SK-N-MC (cell line): ENCODE measurements at regions not wholly inside any gene's neighbourhood (a gene's known extent, or its start where the extent isn't known, plus 50 kb on each side); places are given as distances from the start of the nearest gene placed in this dataset.

Source experiments
- DNase-seq: peaks from one replicate; pipeline ENCODE4 v3.0.0-alpha.2; 2011; ENCODE audit warnings: low read depth, low spot score
- H3K27ac ChIP-seq: fragments of 200-600 bp; sonication (generic); 2 replicates; pipeline ENCODE4 v1.5.1; 2016; ENCODE audit warnings: mixed run types
- H3K36me3 ChIP-seq: fragments of 200-600 bp; sonication (generic); 2 replicates; pipeline ENCODE4 v1.6.1; 2017; ENCODE audit warnings: antibody characterized with exemption, low read length, mixed read lengths; ENCODE audit not compliant: insufficient read depth
- H3K4me3 ChIP-seq: fragments of 200-600 bp; sonication (generic); 2 replicates; pipeline ENCODE4 v1.5.1; 2016
- H3K9ac ChIP-seq: fragments of 200-600 bp; sonication (generic); 2 replicates; pipeline ENCODE4 v1.8.0; 2017; ENCODE audit warnings: mixed run types, mixed read lengths; ENCODE audit not compliant: insufficient read length
- H3K9me3 ChIP-seq: fragments of 200-600 bp; sonication (generic); 2 replicates; pipeline ENCODE4 v1.6.1; 2017; ENCODE audit warnings: low read depth, mild to moderate bottlenecking, antibody characterized with exemption, low read length, moderate library complexity, mixed read lengths
- EZH2 ChIP-seq: fragments of 200-600 bp; sonication (generic); IDR thresholded peaks from one replicate; pipeline ENCODE4 v1.6.1; 2017; ENCODE audit warnings: antibody characterized with exemption
- FOXP2 ChIP-seq: optimal IDR thresholded peaks from 2 replicates; pipeline ENCODE3; 2011; ENCODE audit warnings: mild to moderate bottlenecking, moderate library complexity; ENCODE audit not compliant: insufficient read depth; ENCODE audit errors: extremely low read length, control extremely low read depth
- POLR2AphosphoS5 ChIP-seq: IDR thresholded peaks from 2 replicates; pipeline ENCODE4 v1.6.1; 2012; ENCODE audit warnings: mild to moderate bottlenecking, low read depth, low read length, borderline replicate concordance

- no peak overlapping the region for H3K27ac ChIP-seq
- no peaks in the 10 kb centered on the region for H3K9me3 ChIP-seq
- no peak overlapping the region for H3K4me3 ChIP-seq
- DNase-seq, result no peak
- H3K9ac ChIP-seq, result no peak overlapping the region
- no peaks in the 10 kb centered on the region for H3K36me3 ChIP-seq
- TF ChIP-seq POLR2AphosphoS5, result no peak
- no peak for TF ChIP-seq FOXP2
- no peak for TF ChIP-seq EZH2
These were observed 136.5 kb upstream of the GPR12 start for GRCh38 chr13:26896986-26897668.

DNA sequence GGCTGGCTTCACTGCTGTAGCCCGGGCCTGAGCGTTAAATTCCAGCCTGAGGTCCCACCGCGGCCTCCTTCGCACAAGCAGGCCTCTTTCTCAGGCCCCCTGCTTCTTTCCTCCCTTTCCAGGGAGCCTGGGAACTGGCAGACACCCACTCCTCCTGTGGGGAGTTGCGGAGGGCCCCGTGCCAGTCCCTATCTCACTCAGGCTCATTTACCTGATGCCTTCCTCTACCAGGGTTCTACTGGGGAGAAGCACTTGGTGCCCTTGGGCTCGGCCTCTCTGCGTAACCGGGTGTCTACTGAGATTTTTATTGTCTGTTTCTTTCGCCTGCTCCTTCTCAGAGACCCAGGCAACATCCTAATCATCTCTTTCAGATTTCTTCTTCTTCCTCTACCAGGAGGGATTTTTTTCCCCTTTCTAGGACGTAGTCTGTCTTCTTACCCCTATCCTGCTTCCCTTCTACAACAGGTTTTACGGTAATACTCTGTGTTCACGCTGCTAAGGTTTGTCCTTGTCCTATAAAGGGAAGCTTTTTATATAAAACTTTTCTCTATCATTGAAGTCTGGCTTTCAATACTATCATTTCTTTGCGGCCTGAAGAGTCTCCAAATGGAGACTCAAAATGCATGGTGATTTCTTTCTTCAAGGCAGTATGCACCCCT lies 135.4 kb upstream of the GPR12 start:
- H3K9me3 ChIP-seq, result no peaks in the 10 kb centered on the region
- DNase-seq, result no peak
- H3K9ac ChIP-seq, result no peak overlapping the region
- H3K4me3 ChIP-seq, result no peak overlapping the region
- no peak for TF ChIP-seq POLR2AphosphoS5
- no peaks in the 10 kb centered on the region for H3K36me3 ChIP-seq
- no peak overlapping the region for H3K27ac ChIP-seq

DNA sequence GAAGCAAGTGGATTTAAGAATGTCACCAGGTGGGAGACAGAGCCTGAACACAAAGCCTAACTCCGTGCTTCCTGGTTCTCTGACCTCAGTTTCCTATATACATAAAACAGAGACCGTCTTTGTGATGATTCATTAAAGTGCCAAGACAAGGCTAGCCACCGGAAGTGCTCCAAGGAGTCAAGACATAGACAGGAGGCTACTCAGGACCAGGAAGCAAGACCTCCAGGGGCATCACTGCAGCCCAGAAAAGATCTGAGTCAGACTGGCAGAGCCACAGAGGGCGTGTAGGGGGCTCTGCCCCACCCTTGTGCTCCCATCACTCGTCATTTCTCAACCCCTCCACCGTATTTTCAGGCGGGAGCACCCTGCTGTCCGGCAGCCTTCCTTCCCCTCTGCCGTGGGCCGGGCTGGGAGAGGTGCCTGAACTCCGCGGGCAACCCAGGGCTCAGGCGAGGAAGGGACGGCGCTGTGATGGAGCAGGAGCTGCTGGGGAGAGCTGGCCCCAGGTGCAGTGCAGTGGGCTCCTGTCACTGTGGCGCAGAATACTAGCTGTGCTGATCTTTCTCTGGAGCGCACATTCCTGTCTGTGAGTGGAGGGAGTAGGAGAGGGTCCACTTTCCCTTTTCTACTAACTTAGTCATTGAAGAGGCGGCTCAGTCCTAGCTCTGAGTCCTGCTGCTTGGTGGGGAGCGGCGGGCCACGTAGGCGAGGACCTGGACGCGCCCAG lies 134.7 kb upstream of the GPR12 start:
- Histone ChIP-seq H3K4me3 (no peak overlapping the region), H3K9ac (no peak overlapping the region), H3K36me3 (no peaks in the 10 kb centered on the region), H3K27ac (no peak overlapping the region), H3K9me3 (no peaks in the 10 kb centered on the region)
- no peak for TF ChIP-seq POLR2AphosphoS5
- TF ChIP-seq FOXP2, result no peak
- TF ChIP-seq EZH2, result no peak
- no peak for DNase-seq

- TF ChIP-seq FOXP2 (no peak), EZH2 (no peak), POLR2AphosphoS5 (no peak)
- no peak overlapping the region for H3K9ac ChIP-seq
These were observed 128.0 kb upstream of the GPR12 start for GRCh38 chr13:26888632-26889031.

GRCh38 chr13:26887594-26887993 lies 127.0 kb upstream of the GPR12 start:
- TF ChIP-seq FOXP2, result no peak
- no peak for TF ChIP-seq EZH2
- TF ChIP-seq POLR2AphosphoS5, result no peak
- Histone ChIP-seq H3K9me3 (no peaks in the 10 kb centered on the region), H3K27ac (no peak overlapping the region), H3K4me3 (no peak overlapping the region), H3K36me3 (no peaks in the 10 kb centered on the region), H3K9ac (no peak overlapping the region)
- no peak for DNase-seq

More at GRCh38 chr13:26888632-26889031, 128.0 kb upstream of the GPR12 start:
- Histone ChIP-seq H3K9me3 (no peaks in the 10 kb centered on the region), H3K36me3 (no peaks in the 10 kb centered on the region), H3K4me3 (no peak overlapping the region), H3K27ac (no peak overlapping the region)
- DNase-seq, result no peak

DNA sequence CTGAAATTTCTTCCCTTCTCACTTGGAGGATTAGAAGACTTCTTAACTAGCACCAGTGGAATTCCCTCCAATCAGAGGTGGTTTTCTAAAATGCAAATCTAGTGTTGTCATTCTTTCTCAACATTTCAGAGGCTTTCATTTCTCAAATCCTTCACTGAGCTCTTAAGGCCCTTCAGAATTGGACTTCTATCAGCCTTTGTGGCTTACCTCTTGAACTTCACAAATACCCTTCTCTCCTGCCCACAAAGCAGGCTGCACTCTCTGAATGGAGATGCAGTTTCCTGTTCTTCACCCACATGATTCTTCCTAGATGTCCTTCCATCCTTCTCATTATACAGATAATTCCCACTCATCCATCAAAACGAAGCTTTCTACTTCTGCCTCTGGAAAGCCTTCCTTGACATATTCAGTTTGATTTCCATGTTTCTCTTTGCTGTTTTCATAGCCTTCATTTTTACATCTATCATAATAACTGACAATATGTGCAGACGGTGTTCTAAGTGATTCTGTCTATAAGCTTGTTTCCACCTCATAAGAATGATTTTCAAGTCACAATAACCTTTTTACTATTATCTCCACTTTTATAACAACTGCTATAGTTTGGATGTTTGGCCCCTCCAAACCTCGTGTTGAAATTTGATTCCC lies 123.1 kb upstream of the GPR12 start:
- H3K27ac ChIP-seq, result no peak overlapping the region
- DNase-seq, result no peak
- H3K4me3 ChIP-seq, result no peak overlapping the region
- H3K9me3 ChIP-seq, result no peaks in the 10 kb centered on the region
- no peak overlapping the region for H3K9ac ChIP-seq
- no peaks in the 10 kb centered on the region for H3K36me3 ChIP-seq
- no peak for TF ChIP-seq EZH2
- TF ChIP-seq FOXP2, result no peak
- TF ChIP-seq POLR2AphosphoS5, result no peak

- Histone ChIP-seq H3K36me3 (no peaks in the 10 kb centered on the region), H3K27ac (no peak overlapping the region), H3K9me3 (no peaks in the 10 kb centered on the region)
These were observed 122.1 kb upstream of the GPR12 start for GRCh38 chr13:26882731-26883130.

GRCh38 chr13:26881154-26881553 lies 120.6 kb upstream of the GPR12 start:
- Histone ChIP-seq H3K9ac (no peak overlapping the region), H3K9me3 (no peaks in the 10 kb centered on the region), H3K36me3 (no peaks in the 10 kb centered on the region), H3K4me3 (no peak overlapping the region), H3K27ac (no peak overlapping the region)
- no peak for TF ChIP-seq FOXP2
- TF ChIP-seq POLR2AphosphoS5, result no peak
- TF ChIP-seq EZH2, result no peak
- no peak for DNase-seq

More at GRCh38 chr13:26882731-26883130, 122.1 kb upstream of the GPR12 start:
- DNase-seq, result no peak
- Histone ChIP-seq H3K9ac (no peak overlapping the region), H3K4me3 (no peak overlapping the region)
- no peak for TF ChIP-seq FOXP2
- TF ChIP-seq EZH2, result no peak
- TF ChIP-seq POLR2AphosphoS5, result no peak
